CD4-positive, alpha-beta T cell treated with Interleukin-21 for 1 hour (primary cell): ENCODE measurements at regions not wholly inside any gene's neighbourhood (a gene's known extent, or its start where the extent isn't known, plus 50 kb on each side); places are given as distances from the start of the nearest gene placed in this dataset.

Experiments
- DNase-seq: peaks from one replicate; pipeline ENCODE4 v3.0.0-alpha.2; 2020

DNA sequence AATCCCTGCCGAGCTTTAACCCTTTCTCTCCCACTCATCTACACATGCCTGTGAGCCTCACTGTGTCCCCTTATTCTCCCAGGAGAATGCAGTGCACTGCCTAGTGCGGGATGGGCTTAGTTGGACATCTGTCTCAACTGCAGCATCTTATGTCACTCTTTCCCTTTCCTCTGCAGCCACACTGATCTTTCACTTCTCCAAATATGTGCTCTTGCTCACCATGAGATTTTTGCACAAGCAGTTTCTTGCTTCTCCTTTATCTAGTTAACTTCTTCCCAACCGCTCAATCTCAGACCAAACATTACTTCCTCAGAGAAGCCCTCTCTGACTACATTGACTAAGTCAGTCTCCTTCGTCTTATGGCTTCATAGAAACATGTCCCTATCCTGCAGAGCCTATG, 292.3 kb downstream of the KBTBD8 start:
- DNase-seq, result peak; percentile 11

DNA sequence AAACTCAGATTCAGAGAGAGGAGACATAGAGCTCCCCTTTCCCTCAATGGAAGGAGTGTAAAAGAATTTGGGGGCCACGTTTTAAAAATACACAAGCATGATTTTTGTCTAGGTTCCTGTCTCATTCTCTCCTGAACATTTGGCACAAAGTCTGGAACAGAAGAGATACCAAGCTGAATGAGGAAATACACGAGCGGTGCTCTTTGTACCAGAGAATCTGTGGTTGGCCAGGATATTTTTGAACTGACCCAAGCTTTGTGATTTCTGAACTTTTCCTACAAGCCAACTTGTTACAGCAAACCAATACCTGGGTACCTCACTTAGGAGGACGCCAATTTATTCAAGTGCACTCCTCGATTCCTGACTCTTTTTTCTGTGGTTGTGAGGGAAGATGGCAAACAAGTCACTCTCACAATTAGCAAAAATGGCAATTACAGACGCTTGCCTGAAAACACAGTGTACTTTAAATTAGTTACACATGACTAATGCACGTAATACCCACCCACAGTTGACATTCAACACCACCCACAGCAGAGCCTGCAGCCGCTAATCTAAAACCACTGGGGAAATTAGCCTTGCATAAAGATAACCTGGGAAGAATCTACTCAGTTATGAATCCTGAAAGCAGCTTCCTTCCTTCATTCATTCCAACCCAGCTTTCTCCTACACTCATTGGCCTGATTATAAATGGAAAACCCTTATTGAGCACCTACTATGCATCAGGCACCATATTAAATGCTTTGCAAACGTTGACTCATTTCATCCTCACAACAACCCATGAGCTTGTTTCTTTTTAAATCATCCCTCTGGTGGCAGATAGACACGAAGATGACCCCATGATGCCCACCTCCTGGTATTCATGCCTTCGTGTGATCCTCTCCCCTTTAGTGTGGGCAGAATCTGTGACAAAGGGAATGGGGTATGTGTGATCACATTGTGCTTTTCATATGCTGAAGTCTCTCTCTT, 293.5 kb downstream of the KBTBD8 start:
- no peak for DNase-seq

DNA sequence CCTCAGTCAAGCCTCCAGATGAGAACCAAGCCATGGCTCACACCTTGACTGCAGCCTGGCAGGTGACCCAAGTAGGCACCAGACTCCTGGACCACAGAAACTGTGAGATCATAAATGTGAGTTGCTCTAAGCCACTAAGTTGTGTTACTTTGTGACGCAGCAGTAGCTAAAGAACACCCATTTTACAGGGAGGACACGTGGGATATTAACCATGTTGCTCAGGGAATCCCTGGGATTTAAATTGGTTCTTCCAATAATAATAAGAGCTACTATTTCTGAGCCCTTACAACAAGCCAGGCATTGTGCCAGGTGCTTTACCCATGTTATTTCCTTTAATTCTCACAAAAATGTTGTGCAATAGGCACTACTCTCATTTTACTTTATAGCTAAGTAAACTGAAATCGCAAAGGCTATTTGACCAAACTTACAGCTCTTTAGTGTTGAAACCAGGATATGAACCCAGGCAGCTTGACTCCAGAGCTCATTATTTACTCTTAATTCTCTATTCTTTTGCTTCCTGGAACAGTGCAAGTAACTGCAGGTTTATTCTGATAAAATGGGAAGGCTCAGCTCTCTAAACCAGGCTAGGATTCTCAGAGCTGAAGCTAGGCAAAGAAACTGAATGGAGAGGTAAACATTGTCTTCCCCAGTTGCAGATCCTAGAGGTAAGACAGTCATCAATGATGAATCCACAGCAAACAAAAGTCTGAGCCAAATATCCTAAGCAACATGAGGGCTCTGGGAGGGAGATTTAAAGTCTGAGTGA, 294.4 kb downstream of the KBTBD8 start:
- no peak for DNase-seq

DNA sequence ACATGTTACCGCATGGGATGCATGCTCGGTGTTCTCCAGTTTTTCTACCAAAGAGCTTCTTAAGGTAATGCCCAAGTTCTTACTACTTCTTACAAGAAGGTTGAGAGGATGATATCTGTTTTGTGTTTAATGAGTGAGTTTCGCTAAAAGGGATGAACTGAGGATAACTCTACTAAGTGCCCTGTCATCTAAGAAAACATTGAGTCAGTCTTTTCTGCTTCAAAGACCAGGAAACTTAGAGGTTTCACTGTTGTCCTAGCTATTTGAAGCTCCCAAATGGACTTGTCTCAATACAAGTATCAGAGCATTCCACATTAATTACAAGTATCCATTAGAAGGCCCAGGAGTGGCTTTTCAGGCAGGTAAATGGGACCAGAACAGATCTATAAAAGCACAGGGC, 296.2 kb downstream of the KBTBD8 start:
- no peak for DNase-seq

DNA sequence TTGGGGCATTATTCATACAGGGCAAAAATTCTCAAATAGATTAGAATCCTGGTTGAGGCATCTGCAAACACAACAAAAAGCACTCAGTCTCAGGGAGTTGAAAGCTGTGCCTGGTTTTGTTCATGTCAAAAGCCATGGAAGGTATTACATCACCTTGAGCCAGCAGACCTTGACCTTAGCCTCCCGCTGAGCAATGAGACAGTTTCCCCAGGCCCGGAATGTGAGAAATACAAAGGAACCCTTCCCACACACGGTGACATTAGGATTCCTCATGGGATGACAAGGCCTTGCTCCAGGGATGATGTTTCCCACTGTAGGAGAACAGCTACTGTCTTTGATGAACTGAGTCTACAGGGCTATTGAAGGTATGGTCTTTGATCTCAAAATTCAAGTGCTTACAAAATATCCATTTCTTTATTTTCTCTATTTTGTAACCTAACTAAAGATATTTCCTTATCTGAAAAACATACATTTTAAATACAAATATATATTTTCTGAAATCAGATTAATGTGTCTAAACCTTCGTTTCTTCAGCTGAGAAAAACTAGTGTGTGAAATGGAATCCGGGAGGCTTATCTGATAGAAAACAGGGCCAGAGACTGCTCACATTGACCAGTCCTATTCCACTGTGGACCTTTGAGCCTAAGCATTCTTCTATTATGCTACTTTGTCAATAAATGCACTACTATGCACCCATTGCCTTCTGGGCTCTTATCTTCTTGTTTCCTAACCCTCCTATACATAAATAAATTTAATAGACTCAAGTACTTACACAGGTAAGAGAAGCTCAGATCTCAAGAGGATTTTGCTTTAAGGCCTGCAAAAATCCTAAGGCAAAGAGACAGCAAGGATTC, 298.2 kb downstream of the KBTBD8 start:
- no peak for DNase-seq

DNA sequence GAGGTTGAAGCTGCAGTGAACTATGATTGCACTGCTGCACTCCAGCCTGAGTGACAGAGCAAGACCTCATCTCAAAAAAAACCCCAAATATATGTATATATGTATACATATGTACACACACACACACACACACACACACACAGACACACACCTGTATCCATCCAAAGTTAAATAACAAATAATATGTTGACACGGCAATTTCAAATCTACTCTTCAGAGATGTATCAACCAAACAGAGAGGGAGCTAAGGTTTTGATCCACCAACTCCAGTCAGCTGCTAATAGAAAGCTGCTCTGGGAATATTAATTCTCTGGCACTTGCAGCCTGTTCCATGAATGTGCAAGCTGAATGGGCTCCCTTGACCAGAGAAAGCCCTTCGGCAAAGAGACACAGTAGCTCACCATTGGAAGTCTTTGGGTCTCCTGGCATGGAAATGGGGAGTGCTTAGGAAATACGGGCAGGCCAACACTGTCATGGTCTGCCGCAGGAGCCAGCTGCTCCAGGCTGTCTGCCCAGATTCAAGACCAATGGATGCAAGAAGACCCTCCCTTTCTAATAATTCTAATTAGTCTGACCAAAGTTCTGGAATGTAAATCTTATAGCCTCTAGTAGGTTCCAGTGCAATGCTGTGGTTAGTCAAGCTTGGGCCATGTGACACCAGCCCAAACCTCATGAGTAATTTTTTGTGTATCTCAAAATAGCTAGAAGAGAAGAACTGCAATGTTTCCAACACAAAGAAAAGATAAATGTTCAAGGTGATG, 299.8 kb downstream of the KBTBD8 start:
- DNase-seq, result no peak

DNA sequence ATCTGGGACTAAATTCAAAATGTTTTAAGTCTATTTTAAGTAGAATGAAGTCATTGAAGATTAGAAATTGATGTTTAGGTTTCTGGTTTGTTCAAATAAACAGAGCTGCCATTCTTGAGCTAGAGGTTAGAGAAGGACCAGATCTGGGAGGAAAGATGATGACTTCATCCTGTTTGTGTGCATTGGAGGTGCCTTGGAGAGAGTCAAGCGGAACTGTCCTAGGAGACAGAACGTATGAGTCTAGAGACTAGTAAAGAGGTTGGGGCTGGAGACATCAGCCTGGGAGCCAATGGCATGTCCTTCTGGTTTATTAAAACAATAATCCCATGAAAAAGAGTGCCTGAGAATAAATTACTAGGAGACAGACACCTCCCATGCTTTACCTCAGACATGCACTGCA, 303.4 kb downstream of the KBTBD8 start:
- DNase-seq, result no peak

DNA sequence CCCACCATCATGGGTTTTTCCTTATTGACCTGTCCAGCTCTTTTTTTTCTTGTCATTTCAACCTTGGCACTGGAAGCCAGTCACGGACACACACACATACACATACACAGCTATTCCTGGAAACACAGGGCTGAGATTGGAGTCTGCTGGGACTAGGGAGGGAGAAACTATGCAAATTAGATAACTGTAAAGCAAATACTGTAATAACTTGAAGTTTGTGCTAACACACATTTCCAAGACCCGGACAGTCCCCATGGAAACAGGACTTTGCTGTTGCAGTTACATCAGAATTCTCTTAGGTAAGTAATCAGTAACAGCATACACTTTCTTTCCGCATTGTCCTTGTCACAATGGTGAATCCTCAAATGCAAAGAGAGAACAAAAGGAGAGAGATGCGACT, 304.4 kb downstream of the KBTBD8 start:
- no peak for DNase-seq

DNA sequence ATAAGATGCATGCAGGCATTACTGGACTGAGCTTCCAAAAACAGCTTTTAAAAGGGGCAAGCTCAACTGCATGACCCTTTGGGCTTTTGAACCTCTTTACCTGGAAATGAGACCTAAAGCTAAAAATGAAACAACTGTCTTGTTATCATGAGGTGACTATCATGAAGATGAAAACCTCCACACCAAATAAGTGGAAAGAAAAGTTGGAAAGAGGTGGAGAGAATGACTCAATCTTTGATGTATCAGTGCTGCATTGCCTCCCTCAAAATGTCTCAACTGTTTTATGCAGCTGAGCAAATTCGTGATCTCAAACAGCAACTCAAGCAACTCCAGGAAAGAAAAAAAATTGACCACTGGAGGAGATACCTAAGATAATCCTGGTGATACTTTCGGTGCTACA, 307.1 kb downstream of the KBTBD8 start:
- no peak for DNase-seq

DNA sequence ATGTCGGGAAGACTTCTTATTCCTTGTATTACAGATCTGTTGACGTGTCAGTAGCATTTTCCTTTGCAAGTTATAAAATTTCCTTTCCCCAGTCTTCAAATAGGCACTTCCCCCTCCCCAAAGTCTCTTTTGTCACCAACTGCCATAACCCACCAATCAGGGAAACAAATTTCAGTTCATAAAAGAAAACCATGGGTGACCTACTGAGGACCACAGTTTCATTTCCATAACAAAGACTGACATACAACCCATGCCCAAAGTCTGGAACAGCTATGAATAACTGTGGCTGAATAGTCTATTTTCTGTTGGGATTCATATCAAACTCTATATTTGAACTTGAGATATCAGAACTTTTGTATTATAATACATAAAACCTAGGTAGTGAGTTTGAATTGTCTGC, 307.8 kb downstream of the KBTBD8 start:
- no peak for DNase-seq

DNA sequence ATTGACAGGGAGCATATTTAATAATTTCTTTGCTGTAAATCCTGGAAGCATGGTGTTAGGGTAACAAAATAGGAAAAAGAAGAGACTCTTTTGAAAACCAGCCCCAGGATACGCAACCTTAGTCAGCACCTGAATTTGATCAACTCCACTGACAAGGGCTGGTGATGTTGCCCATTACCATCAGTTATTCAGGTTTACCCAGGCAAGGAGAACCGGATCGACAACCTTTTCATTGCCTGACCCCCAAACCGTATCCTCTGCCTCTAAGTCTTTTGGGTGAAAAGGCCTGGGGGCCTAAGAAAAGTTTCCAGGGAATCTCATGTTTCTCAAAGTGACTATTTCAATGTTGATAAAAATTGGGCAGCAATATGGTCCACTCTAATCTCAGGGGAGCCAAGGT, 313.3 kb downstream of the KBTBD8 start:
- DNase-seq, result no peak

DNA sequence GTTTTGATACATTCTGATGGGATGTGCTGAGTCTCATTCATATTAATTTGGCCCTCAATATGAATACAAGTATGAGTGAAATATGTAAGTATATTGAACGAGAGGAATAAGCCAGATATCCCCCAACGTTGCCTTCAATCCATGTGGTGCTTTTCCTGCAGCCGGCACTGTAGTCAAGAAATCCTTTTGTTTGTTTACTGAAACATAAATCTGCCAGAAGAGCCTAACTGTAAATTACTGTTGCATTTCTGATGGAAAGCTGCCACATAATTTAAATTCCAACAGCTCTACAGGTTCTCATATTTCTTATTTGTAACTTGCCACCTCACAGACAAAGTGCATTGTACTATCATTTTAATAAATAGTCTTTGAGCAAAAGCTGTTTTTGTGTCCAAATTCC, 314.0 kb downstream of the KBTBD8 start:
- DNase-seq, result no peak

DNA sequence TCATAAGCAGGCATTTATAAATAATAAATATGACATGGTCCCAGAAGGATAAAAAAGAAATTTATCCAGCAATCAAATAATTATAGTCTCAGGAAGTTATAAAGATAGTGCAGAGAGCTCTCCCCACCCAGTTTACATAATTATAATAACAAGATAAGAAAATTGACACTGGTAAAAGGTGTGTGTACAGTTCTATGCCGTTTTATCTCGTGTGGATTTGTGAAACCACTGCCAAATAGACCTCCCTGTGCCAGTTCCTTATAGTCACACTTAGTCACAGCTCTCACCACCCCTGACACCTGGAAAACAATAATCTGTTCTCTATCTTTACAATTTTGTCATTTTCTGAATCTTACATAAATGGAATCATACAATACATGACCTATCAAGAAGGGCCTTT, 320.1 kb downstream of the KBTBD8 start:
- DNase-seq, result no peak

DNA sequence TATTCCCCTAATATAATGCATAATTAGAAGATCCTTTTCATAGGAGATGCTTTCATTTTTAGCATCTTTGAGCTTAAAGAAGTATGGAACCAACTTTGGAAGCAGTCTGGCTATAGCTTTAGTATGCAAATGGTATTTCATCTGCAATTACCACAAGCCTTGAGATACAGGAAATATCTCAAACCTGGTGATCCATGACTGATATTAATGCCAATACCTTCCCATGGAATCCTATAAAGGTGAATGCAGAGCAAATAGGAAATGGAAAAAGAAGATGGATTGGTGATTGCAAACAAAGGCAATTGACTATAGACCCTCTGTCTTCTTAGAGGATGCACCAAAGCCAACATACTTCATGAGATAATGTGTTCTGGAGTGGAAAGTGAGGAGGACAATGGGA, 326.4 kb downstream of the KBTBD8 start:
- DNase-seq, result no peak
